ENCODE measurements at regions not wholly inside any gene's neighbourhood (a gene's known extent, or its start where the extent isn't known, plus 50 kb on each side); places are given as distances from the start of the nearest gene placed in this dataset.

GRCh38 chr4:13830449-13830848 lies 202.9 kb upstream of the BOD1L1 start:
- H3K4me3 ChIP-seq: no peak overlapping the region
- intact Hi-C loops (cut with DNase I): no loop called here
- TF ChIP-seq, protein P1, sequence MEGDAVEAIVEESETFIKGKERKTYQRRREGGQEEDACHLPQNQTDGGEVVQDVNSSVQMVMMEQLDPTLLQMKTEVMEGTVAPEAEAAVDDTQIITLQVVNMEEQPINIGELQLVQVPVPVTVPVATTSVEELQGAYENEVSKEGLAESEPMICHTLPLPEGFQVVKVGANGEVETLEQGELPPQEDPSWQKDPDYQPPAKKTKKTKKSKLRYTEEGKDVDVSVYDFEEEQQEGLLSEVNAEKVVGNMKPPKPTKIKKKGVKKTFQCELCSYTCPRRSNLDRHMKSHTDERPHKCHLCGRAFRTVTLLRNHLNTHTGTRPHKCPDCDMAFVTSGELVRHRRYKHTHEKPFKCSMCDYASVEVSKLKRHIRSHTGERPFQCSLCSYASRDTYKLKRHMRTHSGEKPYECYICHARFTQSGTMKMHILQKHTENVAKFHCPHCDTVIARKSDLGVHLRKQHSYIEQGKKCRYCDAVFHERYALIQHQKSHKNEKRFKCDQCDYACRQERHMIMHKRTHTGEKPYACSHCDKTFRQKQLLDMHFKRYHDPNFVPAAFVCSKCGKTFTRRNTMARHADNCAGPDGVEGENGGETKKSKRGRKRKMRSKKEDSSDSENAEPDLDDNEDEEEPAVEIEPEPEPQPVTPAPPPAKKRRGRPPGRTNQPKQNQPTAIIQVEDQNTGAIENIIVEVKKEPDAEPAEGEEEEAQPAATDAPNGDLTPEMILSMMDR (IDR thresholded peaks at IDR 0.05): no peak
- H3K27ac ChIP-seq: no peak overlapping the region
- no peaks in the 10 kb centered on the region for H3K27me3 ChIP-seq (ENCODE audit: low read depth)
- ATAC-seq (no peak), DNase-seq (no peak)
- H3K4me1 ChIP-seq: no peaks in the 10 kb centered on the region
- no peaks in the 10 kb centered on the region for H3K36me3 ChIP-seq
- H3K9me3 ChIP-seq: no peaks in the 10 kb centered on the region

DNA sequence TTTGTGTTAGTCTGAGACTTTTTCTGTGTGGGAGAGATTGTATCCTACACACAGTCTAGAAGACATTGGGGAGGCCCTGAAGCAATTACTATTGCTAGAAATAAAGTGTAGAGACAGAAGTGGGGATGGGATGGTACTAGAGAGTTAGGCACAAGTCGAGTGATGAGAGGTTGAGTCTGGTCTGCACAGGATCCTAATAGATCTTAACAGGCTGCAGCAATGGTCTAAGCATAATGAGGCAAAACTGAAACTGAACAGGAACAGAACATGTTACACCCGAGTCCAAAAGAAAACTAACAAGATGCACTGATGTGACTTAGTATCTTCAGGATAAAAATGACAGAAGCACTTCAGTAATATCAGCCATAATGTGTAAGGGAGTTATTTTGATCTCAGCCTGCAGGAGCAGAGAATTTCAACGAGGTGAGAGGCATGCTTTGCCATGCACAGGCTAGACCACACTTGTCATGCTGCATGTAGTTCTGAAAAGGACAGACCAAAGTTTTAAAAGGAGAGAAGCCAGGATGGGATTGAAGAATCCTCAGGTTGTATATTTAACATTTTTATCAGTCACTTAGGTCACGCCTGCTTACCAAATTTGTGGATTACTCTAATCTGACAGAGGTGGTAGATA lies 205.8 kb upstream of the BOD1L1 start:
- Histone ChIP-seq H3K27me3 (ENCODE audit: low read depth) (no peaks in the 10 kb centered on the region), H3K27ac (no peak overlapping the region), H3K4me3 (no peak overlapping the region), H3K36me3 (no peaks in the 10 kb centered on the region), H3K9me3 (no peaks in the 10 kb centered on the region), H3K4me1 (no peaks in the 10 kb centered on the region)
- ATAC-seq (no peak), DNase-seq (no peak)
- intact Hi-C loops (cut with DNase I): no loop called here
- TF ChIP-seq, protein P1 (IDR thresholded peaks at IDR 0.05): no peak

GRCh38 chr4:13836946-13837912 lies 209.7 kb upstream of the BOD1L1 start:
- Histone ChIP-seq H3K9me3 (no peaks in the 10 kb centered on the region), H3K4me3 (no peak overlapping the region), H3K27ac (no peak overlapping the region), H3K27me3 (ENCODE audit: low read depth) (no peaks in the 10 kb centered on the region), H3K36me3 (no peaks in the 10 kb centered on the region), H3K4me1 (no peaks in the 10 kb centered on the region)
- no peak for DNase-seq
- intact Hi-C loops (cut with DNase I): no loop called here
- TF ChIP-seq, protein P1 (IDR thresholded peaks at IDR 0.05): no peak
- ATAC-seq: no peak

DNA sequence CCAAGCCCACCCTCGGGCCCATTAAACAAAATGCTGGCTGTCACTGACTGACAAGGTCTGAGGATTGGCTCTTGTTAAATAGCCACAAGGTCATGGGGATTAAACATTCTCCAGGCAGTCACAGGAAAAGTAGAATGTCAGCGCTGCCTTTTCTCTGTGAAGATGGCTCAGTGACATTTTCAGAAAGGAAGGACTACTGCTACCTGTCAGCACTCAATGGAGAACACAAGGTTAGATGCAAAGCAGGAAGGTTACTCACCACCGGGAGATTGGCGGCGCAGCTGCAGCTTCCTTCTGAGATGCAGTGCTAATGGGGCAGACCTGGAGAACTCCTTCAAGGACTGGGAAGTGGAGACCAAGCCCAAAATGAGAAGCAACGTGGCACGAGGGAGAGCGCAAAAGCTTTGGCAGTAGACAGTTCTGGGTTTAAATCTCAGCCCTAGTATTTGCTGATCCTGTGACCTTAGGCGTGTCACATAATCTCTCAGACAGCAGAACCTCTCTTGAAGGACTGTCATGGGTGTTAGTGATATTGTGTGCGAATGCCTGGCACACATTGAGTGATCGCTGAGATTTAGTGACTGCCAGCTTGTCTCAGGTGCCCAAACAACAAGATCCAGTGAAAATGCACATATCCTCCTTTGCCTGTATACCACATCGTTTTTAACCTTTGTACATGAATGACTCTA lies 213.1 kb upstream of the BOD1L1 start:
- Histone ChIP-seq H3K36me3 (no peaks in the 10 kb centered on the region), H3K9me3 (no peaks in the 10 kb centered on the region), H3K27ac (no peak overlapping the region), H3K27me3 (ENCODE audit: low read depth) (no peaks in the 10 kb centered on the region), H3K4me3 (no peak overlapping the region), H3K4me1 (no peaks in the 10 kb centered on the region)
- TF ChIP-seq, protein P1 (IDR thresholded peaks at IDR 0.05): no peak
- DNase-seq (no peak), ATAC-seq (no peak)
- intact Hi-C loops (cut with DNase I): no loop called here

GRCh38 chr4:13844740-13845139 lies 217.2 kb upstream of the BOD1L1 start:
- no peak for DNase-seq
- intact Hi-C loops (cut with DNase I): no loop called here
- Histone ChIP-seq H3K27ac (no peak overlapping the region), H3K4me1 (no peaks in the 10 kb centered on the region), H3K9me3 (no peaks in the 10 kb centered on the region), H3K27me3 (ENCODE audit: low read depth) (no peaks in the 10 kb centered on the region), H3K4me3 (no peak overlapping the region), H3K36me3 (no peaks in the 10 kb centered on the region)
- TF ChIP-seq, protein P1 (IDR thresholded peaks at IDR 0.05): no peak
- ATAC-seq: no peak

Data from lower lobe of right lung (tissue), 2 donors.